ENCODE measurements at regions not wholly inside any gene's neighbourhood (a gene's known extent, or its start where the extent isn't known, plus 50 kb on each side); places are given as distances from the start of the nearest gene placed in this dataset.

GRCh38 chr12:114779186-114779585 lies 95.2 kb upstream of the TBX3 start:
- DNase-seq (no peak), ATAC-seq (no peak)
- no peaks in the 10 kb centered on the region for H3K9me3 ChIP-seq
- TF ChIP-seq CTCF (IDR thresholded peaks at IDR 0.05) = no peak
- TF ChIP-seq POLR2A (IDR thresholded peaks at IDR 0.05) = no peak
- H3K4me3 ChIP-seq = no peak overlapping the region
- 90% methylated on average over 3 of the region's 3 CpGs for WGBS (ENCODE audit: insufficient coverage, low coverage, low lambda C conversion rate, missing lambda C conversion rate)
- no peaks in the 10 kb centered on the region for H3K36me3 ChIP-seq
- no peaks in the 10 kb centered on the region for H3K27me3 ChIP-seq
- intact Hi-C loops (cut with DNase I) = no loop called here
- H3K27ac ChIP-seq = no peak overlapping the region
- H3K4me1 ChIP-seq = no peaks in the 10 kb centered on the region

DNA sequence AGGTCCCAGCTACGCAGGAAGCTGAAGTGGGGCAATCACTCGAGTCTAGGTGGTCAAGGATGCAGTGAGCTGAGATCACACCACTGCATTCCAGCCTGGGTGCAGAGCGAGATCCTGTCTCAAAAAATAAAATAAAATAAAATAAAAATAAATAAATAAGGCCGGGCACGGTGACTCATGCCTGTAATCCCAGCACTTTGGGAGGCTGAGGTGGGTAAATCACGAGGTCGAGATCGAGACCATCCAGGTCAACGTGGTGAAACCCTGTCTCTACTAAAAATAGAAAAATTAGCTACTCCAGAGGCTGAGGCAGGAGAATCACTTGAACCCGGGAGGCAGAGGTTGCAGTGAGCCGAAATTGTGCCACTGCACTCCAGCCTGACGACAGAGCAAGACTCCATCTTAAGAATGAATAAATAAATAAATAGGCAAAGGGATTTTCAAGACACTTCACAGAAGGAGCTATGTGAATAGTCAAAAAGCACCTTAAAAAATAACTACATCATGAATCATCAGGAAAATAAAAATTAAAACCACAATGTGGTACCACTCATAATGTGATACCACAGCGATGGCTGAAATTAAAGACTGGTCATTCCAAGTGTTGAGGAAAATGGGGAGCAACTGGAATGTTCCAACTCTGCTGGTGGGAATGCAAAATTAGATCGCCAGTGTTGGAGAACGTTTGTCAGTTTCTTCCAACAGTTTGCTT lies 92.9 kb upstream of the TBX3 start:
- TF ChIP-seq CTCF (IDR thresholded peaks at IDR 0.05) (no peak), POLR2A (IDR thresholded peaks at IDR 0.05) (no peak)
- Histone ChIP-seq H3K4me3 (no peak overlapping the region), H3K9me3 (no peaks in the 10 kb centered on the region), H3K36me3 (no peaks in the 10 kb centered on the region), H3K27me3 (no peaks in the 10 kb centered on the region), H3K27ac (no peak overlapping the region), H3K4me1 (no peaks in the 10 kb centered on the region)
- no peak for DNase-seq
- 79% methylated on average over 15 of the region's 15 CpGs for WGBS (ENCODE audit: insufficient coverage, low coverage, low lambda C conversion rate, missing lambda C conversion rate)
- ATAC-seq = no peak
- intact Hi-C loops (cut with DNase I) = no loop called here

GRCh38 chr12:114774699-114775098 lies 90.7 kb upstream of the TBX3 start:
- TF ChIP-seq CTCF (IDR thresholded peaks at IDR 0.05) = no peak
- TF ChIP-seq POLR2A (IDR thresholded peaks at IDR 0.05) = no peak
- WGBS (ENCODE audit: insufficient coverage, low coverage, low lambda C conversion rate, missing lambda C conversion rate) = 83% methylated on average over 5 of the region's 5 CpGs
- no peaks in the 10 kb centered on the region for H3K9me3 ChIP-seq
- no peaks in the 10 kb centered on the region for H3K27me3 ChIP-seq
- no peak overlapping the region for H3K27ac ChIP-seq
- ATAC-seq = no peak
- H3K4me3 ChIP-seq = no peak overlapping the region
- H3K4me1 ChIP-seq = no peaks in the 10 kb centered on the region
- no peaks in the 10 kb centered on the region for H3K36me3 ChIP-seq
- intact Hi-C loops (cut with DNase I) = no loop called here
- DNase-seq = no peak

GRCh38 chr12:114774197-114774596 lies 90.2 kb upstream of the TBX3 start:
- DNase-seq (no peak), ATAC-seq (no peak)
- Histone ChIP-seq H3K27ac (no peak overlapping the region), H3K4me1 (peaks cover 0 to 4% (median 0%) of the 10 kb centered on the region in 4 donors), H3K27me3 (no peaks in the 10 kb centered on the region), H3K36me3 (no peaks in the 10 kb centered on the region), H3K9me3 (no peaks in the 10 kb centered on the region), H3K4me3 (no peak overlapping the region)
- TF ChIP-seq CTCF (IDR thresholded peaks at IDR 0.05) = no peak
- no peak for TF ChIP-seq POLR2A (IDR thresholded peaks at IDR 0.05)
- 82% methylated on average over 10 of the region's 11 CpGs for WGBS (ENCODE audit: insufficient coverage, low coverage, low lambda C conversion rate, missing lambda C conversion rate)
- intact Hi-C loops (cut with DNase I) = no loop called here
